GM21723 (cell line): ENCODE measurements at regions not wholly inside any gene's neighbourhood (a gene's known extent, or its start where the extent isn't known, plus 50 kb on each side); places are given as distances from the start of the nearest gene placed in this dataset.
A peak's percentile ranks its signal among the peaks of the same experiment; 100 is the strongest.

Experiments used
- ATAC-seq: cut with Tn5 transposase; IDR thresholded peaks from one replicate; pipeline ENCODE4 v1.9.1; 2021; ENCODE audit warnings: mild to moderate bottlenecking, moderate library complexity; ENCODE audit not compliant: unreplicated experiment

DNA sequence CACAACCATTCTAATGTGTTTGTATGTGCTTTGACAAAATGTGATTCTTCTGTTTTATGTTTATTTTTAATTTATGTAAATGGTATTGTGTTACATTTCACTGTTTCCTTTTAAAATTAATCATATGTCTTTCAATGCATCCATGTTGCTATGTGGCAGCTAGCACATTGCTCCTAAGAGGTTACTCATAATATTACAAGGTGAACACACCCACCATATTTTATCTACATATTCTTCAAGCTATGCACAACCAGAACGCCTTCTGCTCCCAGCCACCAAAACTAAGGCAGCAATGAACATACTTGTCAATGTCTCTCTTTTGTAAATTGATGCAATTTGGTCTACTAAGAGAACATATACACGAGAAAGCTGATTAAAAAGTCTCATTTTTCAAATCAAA is 160.6 kb upstream of the OSR1 start:
- no peak for ATAC-seq

DNA sequence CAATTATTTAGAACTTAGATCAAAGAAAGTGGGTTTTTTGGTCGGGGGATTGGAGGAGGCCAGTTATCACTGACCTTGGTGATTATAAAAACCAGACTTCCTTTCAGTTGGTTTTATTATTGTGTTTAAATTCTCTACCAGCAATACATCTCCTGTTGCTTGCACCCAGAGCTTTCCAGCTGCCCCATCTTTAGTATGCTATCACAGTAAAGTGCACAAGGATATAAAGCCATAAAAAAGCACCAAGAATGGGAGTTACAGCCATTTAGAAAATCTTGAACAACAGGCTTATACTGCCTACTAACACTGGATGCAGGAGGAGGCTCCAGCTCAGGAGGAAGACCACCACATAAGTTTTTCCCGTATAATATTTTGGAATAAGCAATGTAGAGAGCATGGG is 148.7 kb upstream of the OSR1 start:
- ATAC-seq, result no peak

DNA sequence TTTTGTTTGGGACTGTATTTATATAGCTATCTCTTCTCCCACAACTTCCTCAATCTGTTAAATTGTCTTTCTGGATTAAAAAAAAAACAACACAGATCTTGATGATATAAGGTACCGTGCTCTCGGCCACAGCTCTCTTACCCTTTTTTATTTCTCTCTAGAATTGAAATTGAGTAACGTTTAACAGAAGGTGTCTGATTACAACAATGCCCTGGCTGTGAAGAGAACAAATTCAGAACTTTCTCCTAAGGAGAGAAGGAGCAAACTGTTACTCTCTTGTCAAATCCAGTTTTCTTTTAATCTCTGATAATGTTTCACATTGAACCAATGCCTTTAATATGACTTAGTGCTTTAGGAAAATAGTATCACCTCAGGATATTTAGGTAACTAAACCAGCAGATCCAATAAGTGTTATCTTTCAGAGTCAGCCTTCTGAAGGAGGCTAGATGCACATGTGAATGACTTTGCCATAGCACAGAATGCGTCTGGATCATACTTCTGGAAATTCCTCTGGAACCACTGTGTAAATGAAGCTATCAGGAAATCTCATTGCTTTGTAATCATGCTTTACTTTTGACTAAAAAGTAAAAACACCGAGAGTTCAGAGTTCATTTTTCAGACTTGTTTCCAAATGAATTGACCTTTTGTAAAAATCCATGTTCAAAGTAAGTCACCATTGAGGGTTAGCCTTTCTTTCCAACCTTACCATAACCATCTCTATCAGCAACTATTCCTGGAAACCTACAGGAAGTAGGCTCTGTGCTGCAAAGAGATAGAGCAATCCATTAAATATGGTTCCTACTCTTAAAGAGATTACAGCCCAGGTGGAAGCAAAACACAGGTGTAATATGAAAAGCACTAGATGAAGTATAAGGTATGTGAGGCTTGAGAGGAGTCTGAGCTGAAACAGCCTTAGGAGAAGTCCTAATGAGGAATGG is 147.0 kb upstream of the OSR1 start:
- ATAC-seq, result no peak

DNA sequence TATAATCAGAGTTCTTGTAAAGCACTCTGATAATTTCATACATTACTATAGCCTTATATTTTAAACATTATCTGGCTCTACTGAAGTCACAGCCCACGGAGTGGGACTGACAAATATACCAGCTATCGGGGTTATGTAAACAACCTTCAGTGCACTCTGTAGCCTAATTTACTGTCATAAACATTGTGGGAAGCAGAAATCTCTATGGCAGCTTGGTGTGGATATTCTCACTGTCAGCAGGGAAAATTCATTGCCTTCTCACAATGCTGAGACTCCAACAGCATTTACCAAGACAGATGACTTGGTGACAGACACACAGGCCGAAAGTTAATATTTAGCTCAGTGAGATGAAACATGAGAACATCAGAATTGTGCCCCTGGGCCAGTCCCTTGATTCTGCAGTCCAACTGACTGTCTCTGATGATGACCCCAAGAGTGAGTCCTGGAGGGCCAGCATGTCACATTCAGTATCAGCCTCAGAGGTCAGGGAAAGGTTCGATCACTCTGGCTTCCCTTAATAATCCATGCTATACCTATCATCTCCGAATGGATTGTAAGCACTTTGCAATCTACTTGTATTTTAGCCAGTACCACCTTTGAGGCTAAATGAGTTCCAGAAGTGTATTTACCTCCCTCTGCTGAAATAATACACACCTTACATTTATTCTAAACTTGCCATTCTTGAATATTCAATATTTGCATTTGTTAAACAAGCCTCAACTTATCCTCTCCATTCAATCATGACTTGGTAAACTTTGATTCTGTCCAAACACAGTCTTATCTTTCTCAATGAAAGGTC is 146.2 kb upstream of the OSR1 start:
- ATAC-seq, result no peak

DNA sequence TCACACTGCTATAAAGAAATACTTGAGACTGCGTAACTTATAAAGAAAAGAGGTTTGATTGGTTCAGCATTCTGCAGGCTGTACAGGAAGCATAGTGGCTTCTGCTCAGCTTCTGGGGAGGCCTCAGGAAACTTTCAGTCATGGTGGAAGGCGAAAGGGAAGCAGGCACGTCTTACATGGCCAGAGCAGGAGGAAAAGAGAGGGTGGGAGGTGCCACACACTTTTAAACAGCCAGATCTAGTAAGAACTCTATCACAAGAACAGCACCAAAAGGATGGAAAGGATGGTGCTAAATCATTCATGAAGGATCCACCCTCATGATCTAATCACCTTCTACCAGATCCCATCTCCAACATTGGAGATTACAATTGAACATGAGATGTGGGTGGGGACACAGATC is 145.5 kb upstream of the OSR1 start:
- no peak for ATAC-seq

DNA sequence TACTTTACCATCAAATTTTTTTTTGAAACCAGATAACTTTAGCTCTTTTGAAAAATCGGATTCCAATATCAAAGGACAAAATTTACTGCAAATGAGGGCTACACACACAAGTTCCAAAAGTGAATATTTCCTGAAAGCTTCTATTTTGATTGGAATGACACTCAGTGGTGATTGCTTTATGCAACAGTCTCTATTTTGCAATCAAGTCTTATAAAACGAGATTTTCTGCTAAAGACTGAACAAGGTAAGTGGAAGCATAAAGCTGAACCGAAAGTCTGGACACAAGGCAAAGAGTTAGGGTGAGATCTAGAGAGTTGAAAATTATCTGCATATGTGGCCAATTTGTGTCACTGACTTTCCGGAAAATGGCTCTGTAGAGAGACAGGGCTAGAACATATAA is 145.0 kb upstream of the OSR1 start:
- no peak for ATAC-seq

DNA sequence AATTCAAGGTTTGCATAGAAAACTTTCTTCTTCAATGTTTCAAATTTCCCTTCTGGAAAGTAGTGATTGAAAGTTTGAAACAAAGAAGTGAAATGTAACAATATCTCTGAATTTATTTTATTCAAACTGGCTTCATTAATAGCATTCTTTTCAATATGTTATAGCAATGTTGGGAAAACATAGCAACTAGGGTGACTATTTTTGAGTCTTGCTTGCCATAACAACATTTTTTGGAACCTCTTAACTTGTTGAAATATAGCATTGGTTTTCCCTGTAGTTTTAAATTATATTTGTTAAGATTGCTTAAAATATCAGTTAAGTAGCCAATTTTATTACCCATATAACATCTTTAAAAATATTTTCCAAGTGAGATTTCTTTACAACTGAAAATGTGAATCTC is 141.7 kb upstream of the OSR1 start:
- no peak for ATAC-seq

DNA sequence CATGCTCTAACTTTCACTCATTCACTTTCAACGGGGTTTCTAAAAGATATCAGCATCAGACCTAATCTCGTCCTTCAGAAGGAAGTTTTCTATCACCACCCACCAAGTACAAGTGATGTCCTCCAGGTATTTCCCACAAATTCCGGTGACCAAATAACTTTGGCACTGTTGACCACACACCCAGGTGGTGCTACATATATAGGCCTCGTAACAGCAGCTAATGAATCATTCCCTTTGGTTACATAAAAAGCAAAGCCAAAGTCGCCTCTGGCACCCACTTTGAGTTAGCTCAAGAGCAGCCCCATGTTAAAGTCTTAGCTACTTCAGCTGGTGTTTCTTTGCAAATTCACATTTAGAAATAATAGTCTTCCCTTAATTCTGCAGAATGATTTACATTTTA is 138.2 kb upstream of the OSR1 start:
- no peak for ATAC-seq

DNA sequence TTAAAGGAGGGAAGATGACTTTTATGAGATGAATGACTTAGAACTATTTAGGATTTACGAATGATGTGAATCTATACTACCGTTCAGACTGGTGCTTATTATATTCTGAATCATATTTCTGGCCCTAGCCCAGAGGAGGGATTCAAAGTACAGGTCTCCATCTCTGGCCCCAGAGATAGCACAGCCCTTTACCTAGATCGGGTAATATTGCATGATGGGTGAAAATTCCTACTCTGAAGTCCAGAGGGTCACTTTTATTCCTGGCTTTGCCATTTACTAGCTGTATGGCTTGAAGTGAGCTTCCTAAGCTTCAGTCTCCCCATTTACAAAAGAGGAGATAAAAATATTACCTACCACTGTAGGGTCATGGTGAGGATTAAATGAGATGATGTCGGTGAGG is 135.8 kb upstream of the OSR1 start:
- no peak for ATAC-seq

DNA sequence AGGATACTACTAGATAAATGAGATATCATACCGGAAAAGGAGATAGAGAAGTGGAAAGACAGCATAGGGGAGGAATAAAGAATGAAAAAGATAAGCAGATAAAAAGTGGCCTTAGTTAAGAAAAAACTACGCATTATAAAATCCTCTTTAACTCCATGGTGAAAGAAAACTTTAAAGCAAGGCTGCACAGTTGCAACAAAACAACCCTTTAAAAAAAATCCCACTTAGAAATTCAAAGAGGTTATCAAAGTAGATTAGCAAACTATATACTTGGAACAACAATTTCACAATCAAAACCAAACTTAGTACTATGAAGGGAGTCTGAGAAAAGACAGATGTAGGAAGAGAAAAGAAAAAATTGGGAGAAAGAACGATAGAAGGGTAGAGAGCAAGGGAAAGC is 133.4 kb upstream of the OSR1 start:
- ATAC-seq, result no peak

DNA sequence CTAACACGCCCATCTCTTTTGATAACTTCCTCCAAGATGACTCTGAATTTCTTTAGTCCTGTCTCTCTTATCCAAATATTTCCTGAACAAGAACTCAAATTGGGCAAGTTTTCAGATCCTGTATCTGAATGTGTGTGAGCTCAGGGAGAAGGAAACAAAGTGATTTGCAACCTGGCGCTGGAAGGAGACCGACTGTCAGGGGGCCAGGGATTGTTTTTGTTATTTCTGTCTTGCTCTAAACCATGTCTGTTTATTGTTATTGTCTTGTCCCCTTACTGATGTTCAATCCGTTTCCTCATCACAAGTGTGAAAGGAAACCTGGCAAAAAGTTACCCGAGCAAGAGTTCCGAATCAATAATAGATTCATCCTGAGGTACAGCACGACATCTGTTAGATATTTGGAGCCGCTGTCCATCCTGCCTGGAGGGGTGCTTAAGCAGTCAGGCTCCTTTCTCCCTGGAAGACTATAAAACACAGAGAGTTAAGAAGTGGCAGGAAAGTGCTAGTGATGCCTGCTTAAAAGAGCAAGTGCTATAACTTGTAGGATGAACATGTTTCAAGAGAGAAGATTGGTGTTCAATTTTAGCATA is 132.5 kb upstream of the OSR1 start:
- no peak for ATAC-seq

DNA sequence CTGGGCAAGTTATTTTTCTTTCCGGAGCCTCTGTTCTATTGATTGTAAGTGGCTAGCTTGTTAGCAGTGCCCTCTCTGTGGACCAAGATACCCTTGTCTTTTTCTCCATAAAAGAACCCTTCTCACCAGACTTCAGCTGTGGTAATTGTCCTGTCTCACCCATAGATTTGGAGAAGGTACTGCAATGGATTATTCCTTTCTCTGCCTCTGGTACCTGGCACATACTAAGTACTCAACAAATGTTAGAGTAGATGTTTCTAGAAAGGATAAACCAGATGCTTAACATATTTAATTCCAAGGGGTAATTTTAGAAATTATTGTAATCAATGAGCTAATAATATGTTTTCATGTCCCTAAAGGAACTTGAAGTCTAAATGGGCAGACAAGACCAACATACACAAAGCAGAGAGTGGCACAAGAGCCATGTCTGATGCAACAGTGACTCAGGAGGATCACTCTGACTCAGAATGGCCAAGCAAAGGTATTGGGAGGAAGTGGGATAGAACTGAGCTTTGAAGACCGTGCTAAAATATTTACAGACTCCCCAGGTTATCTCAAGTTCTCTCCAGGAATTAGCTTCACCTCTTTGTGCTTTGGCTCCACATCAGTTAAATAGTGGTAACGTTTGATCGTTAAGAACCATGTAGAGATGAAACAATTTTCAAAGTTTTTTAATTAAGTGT is 129.7 kb upstream of the OSR1 start:
- ATAC-seq, result peak; percentile 90

DNA sequence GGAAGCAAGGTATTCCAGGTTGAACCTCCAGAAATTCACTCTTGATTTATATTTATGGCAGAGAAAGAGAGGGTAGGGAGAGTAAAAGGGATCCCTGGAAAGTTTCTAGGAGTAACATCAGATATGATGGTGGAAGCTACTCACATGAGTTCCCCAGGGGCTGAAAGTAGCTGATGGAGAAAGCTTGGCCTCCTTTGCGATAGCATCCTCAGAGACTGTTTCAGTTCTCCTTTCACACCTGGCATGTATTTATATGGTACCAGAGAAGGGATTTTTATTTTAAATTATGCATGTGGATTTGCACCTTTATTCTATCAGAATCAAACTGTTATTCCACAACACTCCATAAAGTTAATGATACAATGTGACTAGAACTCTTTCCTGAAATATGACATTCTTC is 126.3 kb upstream of the OSR1 start:
- ATAC-seq, result peak; percentile 66

DNA sequence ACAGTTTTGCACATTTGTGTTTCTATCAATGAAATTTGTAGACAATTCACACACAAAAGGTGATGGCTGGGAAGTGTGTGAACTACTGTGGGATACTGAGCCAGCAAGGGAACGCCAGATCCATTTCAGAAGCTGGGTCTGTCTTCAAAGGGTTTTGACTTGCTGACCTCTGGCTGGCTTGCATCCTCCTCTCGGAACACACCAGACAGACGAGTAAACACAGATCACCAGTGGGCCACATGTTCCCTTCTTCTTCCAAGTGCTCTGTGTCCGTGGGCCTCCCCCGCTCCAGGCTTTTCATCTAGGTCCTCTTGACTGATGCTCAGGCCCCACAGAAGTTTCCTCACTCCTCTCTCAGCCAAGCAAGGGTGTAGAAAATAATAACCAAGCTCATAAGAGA is 122.2 kb upstream of the OSR1 start:
- ATAC-seq, result no peak

DNA sequence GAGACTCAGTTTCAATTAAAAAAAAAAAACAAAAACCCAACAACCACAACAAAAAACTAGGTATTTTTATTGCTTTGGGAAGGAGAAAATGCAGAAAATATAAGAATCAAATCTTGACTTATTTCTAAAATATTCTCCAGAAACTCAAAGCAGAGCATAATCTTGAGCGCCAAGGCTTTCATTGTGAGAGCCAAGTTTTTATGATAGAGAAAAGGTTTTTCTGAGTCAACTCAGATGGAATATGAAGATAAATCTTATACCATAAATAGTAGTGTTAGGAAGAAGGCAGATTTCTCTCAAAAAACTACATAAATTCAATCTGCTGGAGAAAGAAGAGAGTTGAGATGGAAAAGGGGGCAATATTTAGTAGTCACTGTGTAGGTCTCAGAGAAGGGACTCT is 121.2 kb upstream of the OSR1 start:
- no peak for ATAC-seq

DNA sequence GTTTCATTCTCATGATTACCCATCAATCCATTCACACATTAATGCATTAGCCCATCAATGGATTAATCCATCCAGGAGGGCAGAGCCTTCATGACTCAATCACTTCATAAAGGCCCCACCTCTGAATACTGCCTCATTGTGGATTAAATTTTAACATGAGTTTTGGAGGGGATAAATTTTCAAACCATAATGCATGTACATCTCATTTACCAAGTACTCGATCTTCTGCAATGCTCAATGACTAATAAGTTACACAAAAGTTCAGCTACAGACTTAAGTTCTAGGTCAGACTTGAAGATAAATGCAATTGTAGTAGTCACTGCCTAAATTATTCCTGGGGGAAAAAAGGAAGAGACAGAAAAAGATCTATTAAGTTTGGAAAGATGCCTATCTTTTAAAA is 120.0 kb upstream of the OSR1 start:
- no peak for ATAC-seq

DNA sequence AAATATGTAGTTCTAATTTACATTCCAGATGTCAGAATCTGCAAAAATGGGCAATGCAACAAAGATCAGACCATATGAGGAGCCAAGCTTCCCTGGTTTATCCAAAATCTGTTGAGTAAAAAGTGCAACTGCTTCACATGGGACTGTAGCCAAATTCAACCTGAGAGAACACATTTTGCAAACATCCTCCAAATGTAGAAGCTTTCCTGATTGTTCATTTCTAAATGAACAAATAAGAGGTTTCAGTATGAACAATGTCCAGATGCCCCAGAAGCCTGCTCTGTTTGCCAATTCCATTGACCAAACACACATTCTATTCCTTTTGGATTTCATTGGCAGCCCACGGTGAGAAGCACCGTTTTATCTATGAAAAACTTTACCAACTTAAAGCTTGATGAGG is 117.9 kb upstream of the OSR1 start:
- no peak for ATAC-seq

DNA sequence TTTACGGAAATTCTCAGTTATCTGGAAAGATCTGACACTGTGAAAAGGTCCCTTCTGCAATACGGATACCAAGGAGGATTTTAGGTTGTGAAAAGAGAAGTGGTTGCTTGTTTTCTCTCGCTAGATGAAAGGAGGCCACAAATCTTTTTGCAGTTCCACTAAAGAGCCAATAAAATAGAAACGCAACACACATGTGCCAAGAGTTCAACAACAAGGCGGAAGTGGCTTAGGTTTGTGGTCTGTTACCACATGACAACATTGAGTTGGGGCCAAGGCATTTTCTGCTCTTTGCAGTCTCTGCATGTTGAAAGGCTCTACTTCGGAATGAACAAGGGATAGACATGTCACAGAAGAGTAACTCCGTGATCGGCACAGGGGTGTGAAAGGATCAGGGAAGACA is 115.7 kb upstream of the OSR1 start:
- peak; percentile 98 for ATAC-seq

DNA sequence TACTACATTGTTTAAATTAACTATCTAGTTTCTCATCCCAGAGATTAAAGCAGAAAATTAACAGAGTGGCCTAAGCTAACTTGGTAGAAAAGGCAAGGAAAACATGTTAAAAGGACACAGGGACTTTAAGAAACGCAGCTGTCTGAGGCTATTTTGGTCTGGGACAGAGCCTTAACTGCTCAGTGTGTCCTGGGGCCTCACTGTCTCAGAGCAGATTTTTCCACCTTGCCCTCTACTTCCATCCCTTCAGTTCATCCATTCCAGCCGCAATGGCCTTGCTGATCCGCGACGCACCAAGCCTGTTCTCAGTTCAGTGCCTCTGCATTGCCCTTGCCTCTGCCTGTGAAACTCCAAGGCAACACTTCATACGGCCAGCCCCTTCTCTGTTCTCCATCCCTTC is 114.9 kb upstream of the OSR1 start:
- ATAC-seq, result no peak

DNA sequence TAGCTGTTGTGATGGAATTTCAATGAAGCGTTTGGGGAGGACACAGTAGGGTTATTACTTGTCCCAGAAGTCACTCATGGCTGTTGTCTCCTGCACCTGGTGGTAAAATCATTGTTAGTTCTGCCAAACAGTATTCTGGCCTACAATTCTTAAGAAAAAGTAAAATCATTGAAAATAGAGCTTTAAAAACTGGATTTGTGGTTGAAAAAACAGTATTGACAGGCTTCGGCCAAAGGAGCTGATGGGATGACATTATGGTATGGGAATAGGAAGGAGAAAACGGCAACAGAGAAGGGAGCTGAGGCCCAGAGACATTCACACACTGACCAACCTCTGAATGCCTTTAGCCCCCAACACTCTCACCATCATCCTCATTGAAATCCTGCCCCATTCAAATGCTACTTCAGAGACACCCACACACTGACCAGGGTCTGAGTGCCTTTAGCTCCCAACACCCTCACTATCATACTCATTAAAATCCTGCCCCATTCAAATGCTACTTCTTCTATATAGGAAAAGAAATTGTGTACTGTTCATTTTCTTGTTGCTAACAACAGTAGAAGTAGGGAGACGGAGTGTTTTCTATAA is 114.1 kb upstream of the OSR1 start:
- ATAC-seq, result no peak

DNA sequence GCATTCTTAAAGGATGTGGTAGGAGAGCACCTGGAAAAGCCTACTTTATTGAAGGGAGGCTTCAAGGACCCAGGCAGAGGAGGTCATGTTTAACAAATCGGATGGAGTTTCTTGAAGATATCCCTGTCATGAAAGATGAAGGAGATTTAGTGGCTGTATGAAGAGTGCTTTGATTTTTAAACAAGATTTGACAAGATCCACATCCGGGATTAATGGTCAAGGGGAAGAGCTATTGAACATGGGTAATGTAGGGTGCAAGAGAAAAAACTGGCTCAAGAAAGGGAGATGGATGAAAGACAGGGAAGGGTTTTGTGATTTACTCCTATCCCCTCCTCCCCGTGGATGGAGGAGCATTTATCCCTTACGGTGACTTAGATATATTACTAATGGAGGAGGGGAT is 113.1 kb upstream of the OSR1 start:
- ATAC-seq, result no peak
